HCT116 (cell line): ENCODE measurements at regions not wholly inside any gene's neighbourhood (a gene's known extent, or its start where the extent isn't known, plus 50 kb on each side); places are given as distances from the start of the nearest gene placed in this dataset.

Experiments
- ATAC-seq: fragments of 200-7000 bp; cut with Tn5 transposase; 2 replicates; pipeline ENCODE4 v1.9.1; 2020; ENCODE audit warnings: mild to moderate bottlenecking, moderate library complexity
- BruUV-seq: library from RNA; stranded (reverse); fragments of 400-500 nt; replicated peaks from 2 replicates; lab custom pipeline; 2021; lab: Mats Ljungman, UMichigan
- CTCF ChIA-PET: fragments of 300-600 bp; sonication (Branson Sonifier 250); formaldehyde crosslinking; loops from one replicate; lab custom pipeline; 2021; ENCODE audit warnings: antibody characterized with exemption; lab: Charles Lee
- POLR2A ChIA-PET: fragments of 300-600, 350-600 bp; sonication (Branson Sonifier 250); formaldehyde crosslinking; loops from one replicate; lab custom pipeline; 2021; ENCODE audit warnings: antibody characterized with exemption; lab: Charles Lee
- RAD21 ChIA-PET, 2 experiments: fragments of 300-600 bp; sonication (Branson Sonifier 250); formaldehyde crosslinking; loops; one replicate each; lab custom pipeline; 2023; ENCODE audit warnings: low total read pairs in 2 of 2; ENCODE audit not compliant: uncharacterized antibody in 2 of 2, unreplicated experiment in 2 of 2, low non-redundant PET in 1 of 2; lab: Charles Lee
- DNase-seq: peaks from one replicate; pipeline ENCODE4 v3.0.0-alpha.2; 2010; ENCODE audit warnings: low read depth, low spot score
- H2AFZ ChIP-seq: fragments of 200-600 bp; shearing (Covaris generic), sonication (generic); 2 replicates; pipeline ENCODE4 v1.6.1; 2017; ENCODE audit warnings: low read depth, mixed run types, mixed read lengths, antibody characterized with exemption, low read length; ENCODE audit not compliant: poor library complexity, severe bottlenecking
- H3K27ac ChIP-seq: 2 replicates; pipeline ENCODE4 v1.5.1; 2012; ENCODE audit warnings: low read depth, low read length
- H3K27me3 ChIP-seq: fragments of 200-600 bp; sonication (generic); 2 replicates; pipeline ENCODE4 v1.6.1; 2016; ENCODE audit warnings: mixed run types, low read length, mixed read lengths; ENCODE audit not compliant: insufficient read depth
- H3K36me3 ChIP-seq, 2 experiments: fragments of 200-500 bp in 1 of 2; fragments of 200-600 bp in 1 of 2; sonication (Bioruptor generic) in 1 of 2; sonication (generic) in 1 of 2; 2 replicates each; pipeline versions ENCODE4 v1.5.1 to v1.6.1; 2014 to 2016; ENCODE audit warnings: low read length in 2 of 2, inconsistent platforms in 1 of 2, mixed read lengths in 1 of 2, mixed run types in 1 of 2; ENCODE audit not compliant: insufficient read depth in 2 of 2, control insufficient read depth in 1 of 2
- H3K4me1 ChIP-seq, 2 experiments: fragments of 200-600 bp in 1 of 2; sonication (generic) in 1 of 2; 2 replicates each; pipeline versions ENCODE4 v1.5.1 to v1.6.1; 2012 to 2017; ENCODE audit warnings: low read length in 2 of 2, inconsistent platforms in 1 of 2, mild to moderate bottlenecking in 1 of 2, mixed read lengths in 1 of 2, mixed run types in 1 of 2, moderate library complexity in 1 of 2; ENCODE audit not compliant: insufficient read depth in 2 of 2, control insufficient read depth in 1 of 2
- H3K4me2 ChIP-seq: fragments of 200-600 bp; sonication (generic); 2 replicates; pipeline ENCODE4 v1.6.1; 2017; ENCODE audit warnings: mixed run types, low read length, mixed read lengths
- H3K4me3 ChIP-seq, 2 experiments: fragments of 200-600 bp in 1 of 2; sonication (generic) in 1 of 2; replicated peaks in 1 of 2; 2 replicates each; pipeline ENCODE4 v1.5.1; 2011 to 2016; ENCODE audit warnings: low read length in 2 of 2, control low read depth in 1 of 2, low read depth in 1 of 2, mild to moderate bottlenecking in 1 of 2, mixed read lengths in 1 of 2, mixed run types in 1 of 2
- H3K79me2 ChIP-seq: fragments of 200-600 bp; sonication (generic); 2 replicates; pipeline ENCODE4 v1.6.1; 2017; ENCODE audit warnings: mild to moderate bottlenecking, mixed run types, low read length, moderate library complexity, mixed read lengths; ENCODE audit not compliant: insufficient read depth
- H3K9ac ChIP-seq: fragments of 200-600 bp; sonication (generic); 2 replicates; pipeline ENCODE4 v1.6.1; 2016; ENCODE audit warnings: low read length, mixed read lengths
- H3K9me2 ChIP-seq: fragments of 200-600 bp; sonication (generic), shearing (Covaris generic); 2 replicates; pipeline ENCODE4 v1.6.1; 2017; ENCODE audit warnings: mixed run types, mild to moderate bottlenecking, moderate library complexity; ENCODE audit not compliant: insufficient read depth
- H3K9me3 ChIP-seq, 2 experiments: fragments of 200-500 bp in 1 of 2; fragments of 200-600 bp in 1 of 2; sonication (Bioruptor generic) in 1 of 2; sonication (generic) in 1 of 2; 2 replicates each; pipeline ENCODE4 v1.6.1; 2014 to 2017; ENCODE audit warnings: low read length in 2 of 2, mixed read lengths in 2 of 2, inconsistent platforms in 1 of 2, low read depth in 1 of 2, mild to moderate bottlenecking in 1 of 2, mixed run types in 1 of 2, moderate library complexity in 1 of 2; ENCODE audit not compliant: control insufficient read depth in 1 of 2, insufficient read depth in 1 of 2
- H4K20me1 ChIP-seq: fragments of 200-600 bp; sonication (generic), shearing (Covaris generic); 2 replicates; pipeline ENCODE4 v1.6.1; 2017; ENCODE audit warnings: mixed run types, mild to moderate bottlenecking, moderate library complexity; ENCODE audit not compliant: insufficient read depth
- CBX3 ChIP-seq: IDR thresholded peaks from 2 replicates; pipeline ENCODE4 v1.6.1; 2012; ENCODE audit warnings: low read depth
- EGR1 ChIP-seq: IDR thresholded peaks from 2 replicates; pipeline ENCODE4 v1.6.1; 2012; ENCODE audit warnings: low read depth
- ELF1 ChIP-seq: IDR thresholded peaks from 2 replicates; pipeline ENCODE4 v1.6.1; 2012; ENCODE audit warnings: low read depth, borderline replicate concordance
- EZH2 ChIP-seq: fragments of 200-600 bp; sonication (generic); IDR thresholded peaks from 2 replicates; pipeline ENCODE4 v1.6.1; 2017; ENCODE audit warnings: antibody characterized with exemption, mixed run types
- FOSL1 ChIP-seq: IDR thresholded peaks from 2 replicates; pipeline ENCODE4 v1.6.1; 2012; ENCODE audit warnings: low read depth
- JUND ChIP-seq: IDR thresholded peaks from 2 replicates; pipeline ENCODE4 v1.6.1; 2012
- POLR2AphosphoS5 ChIP-seq: IDR thresholded peaks from 2 replicates; pipeline ENCODE4 v1.6.1; 2011; ENCODE audit warnings: mild to moderate bottlenecking, low read depth, low read length, moderate library complexity
- RAD21 ChIP-seq: IDR thresholded peaks from 2 replicates; pipeline ENCODE4 v1.6.1; 2012; ENCODE audit warnings: low read depth, mild to moderate bottlenecking
- SP1 ChIP-seq: IDR thresholded peaks from 2 replicates; pipeline ENCODE4 v1.6.1; 2012; ENCODE audit warnings: low read depth
- TCF7L2 ChIP-seq: IDR thresholded peaks from 2 replicates; pipeline ENCODE4 v1.7.0; 2011; ENCODE audit warnings: borderline replicate concordance, inconsistent platforms; ENCODE audit not compliant: insufficient read depth, insufficient read length; ENCODE audit errors: extremely low read depth
- YY1 ChIP-seq: IDR thresholded peaks from 2 replicates; pipeline ENCODE4 v1.6.1; 2011; ENCODE audit warnings: low read length, low read depth, moderate library complexity, mild to moderate bottlenecking; ENCODE audit not compliant: insufficient replicate concordance; ENCODE audit errors: extremely low read depth
- ZFX ChIP-seq: fragments of 450-650 bp; IDR thresholded peaks from 2 replicates; pipeline ENCODE4 v1.6.1; 2017
- ZNF274 ChIP-seq: fragments of 200-500 bp; sonication (Bioruptor generic); IDR thresholded peaks from 2 replicates; pipeline ENCODE4 v1.6.1; 2014; ENCODE audit warnings: mild to moderate bottlenecking, low read depth, low read length, inconsistent platforms
- intact Hi-C: fragments of 100-400 bp; cut with micrococcal nuclease; formaldehyde crosslinking; loops from 2 replicates; pipeline ENCODE4 v1.10.0; 2022
- TF ChIP-seq, protein P1 (sequence below): IDR thresholded peaks from 2 replicates; pipeline ENCODE4 v1.6.1; 2012; ENCODE audit warnings: low read depth
- TF ChIP-seq, protein P2 (sequence below): IDR thresholded peaks from 2 replicates; pipeline ENCODE4 v1.6.1; 2012

GRCh38 chr17:71438631-71439146, 682.1 kb upstream of the SOX9 start (continued):
- TF ChIP-seq EZH2 (no peak), TCF7L2 (peak; percentile 90), RAD21 (peak; percentile 61)

DNA sequence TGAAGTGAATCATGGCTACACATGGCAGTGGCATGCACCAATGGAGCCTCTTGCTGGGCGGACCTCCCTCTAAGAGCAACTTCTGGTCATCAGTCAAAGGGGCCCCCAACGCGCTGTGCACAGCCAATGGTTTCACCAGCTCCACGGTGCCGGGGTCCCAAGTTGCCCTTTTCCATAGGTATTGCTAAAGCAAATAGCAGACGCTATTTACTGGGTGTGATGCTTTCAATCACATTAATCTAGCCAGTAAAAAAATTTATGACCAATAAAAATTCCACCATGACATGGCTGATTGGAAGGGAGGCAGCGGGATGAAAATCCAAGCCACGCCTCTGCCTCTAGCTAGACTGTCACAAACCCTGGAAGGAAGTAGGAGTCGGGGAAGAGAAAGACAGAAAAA, 680.3 kb upstream of the SOX9 start:
- Histone ChIP-seq H3K36me3 (no peaks in the 10 kb centered on the region), H3K27me3 (no peaks in the 10 kb centered on the region), H3K9me2 (no peaks in the 10 kb centered on the region), H3K27ac (no peak overlapping the region), H3K79me2 (no peaks in the 10 kb centered on the region)
- no peak for TF ChIP-seq CBX3
- TF ChIP-seq, all 23 proteins: peak for 0
- Histone ChIP-seq H3K4me1 (peaks cover 19 to 38% of the 10 kb centered on the region in 2 experiments), H3K4me2 (peak overlapping the region; percentile 61), H4K20me1 (no peaks in the 10 kb centered on the region), H3K9ac (no peak overlapping the region), H3K9me3 (no peaks in the 10 kb centered on the region), H2AFZ (peak overlapping the region; percentile 96), H3K4me3 (no peak overlapping the region)
- DNase-seq = no peak
- POLR2A ChIA-PET = interaction anchor here (1.7 kb wide), 1 partner anchor 28 kb away, joined by 8 read pairs; no protein-coding TSS in a partner anchor
- CTCF ChIA-PET = interaction anchor here (0.6 to 2.5 kb wide), 3 partner anchors 20 to 36 kb away, joined by 5 to 16 read pairs (median 6); no protein-coding TSS in a partner anchor
- RAD21 ChIA-PET = interaction anchor here in 1 of 2 experiments (1.1 kb wide), 1 partner anchor 27 kb away, joined by 4 read pairs; no protein-coding TSS in a partner anchor
- no TSS peak for BruUV-seq
- ATAC-seq = peak; percentile 21
- intact Hi-C loops = no loop called here

DNA sequence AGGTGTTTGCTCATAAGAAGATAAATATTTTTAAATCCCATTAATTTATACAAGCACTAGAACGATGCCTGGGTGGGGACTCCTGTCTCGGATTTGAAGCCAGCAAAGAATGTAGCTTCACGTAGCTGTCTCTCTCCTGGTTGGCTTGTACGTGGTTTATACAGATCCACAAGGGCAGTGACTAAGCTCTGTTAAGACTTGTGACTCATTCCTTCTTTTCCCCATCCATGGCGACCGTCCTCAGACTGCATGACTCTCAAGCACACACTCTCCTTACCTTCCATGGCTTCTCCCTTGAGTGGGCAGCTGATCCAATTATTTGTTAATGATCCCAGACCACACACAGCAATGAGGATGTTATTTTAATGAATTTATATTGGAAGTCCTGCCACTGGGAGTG, 679.7 kb upstream of the SOX9 start:
- ATAC-seq = peak; percentile 76
- DNase-seq = peak; percentile 79
- Histone ChIP-seq H4K20me1 (no peaks in the 10 kb centered on the region), H3K4me3 (peak overlapping the region in 1 of 2 experiments; percentile 7; a peak in 1 of 4 replicates), H3K36me3 (no peaks in the 10 kb centered on the region), H3K4me1 (peaks cover 19 to 38% of the 10 kb centered on the region in 2 experiments), H3K9me2 (no peaks in the 10 kb centered on the region), H3K9ac (no peak overlapping the region), H3K9me3 (no peaks in the 10 kb centered on the region), H3K79me2 (no peaks in the 10 kb centered on the region), H2AFZ (peak overlapping the region; percentile 96), H3K4me2 (peak overlapping the region; percentile 61), H3K27me3 (no peaks in the 10 kb centered on the region), H3K27ac (no peak overlapping the region)
- intact Hi-C loops = no loop called here
- ChIA-PET CTCF (interaction anchor here (0.6 to 2.5 kb wide), 3 partner anchors 19 to 36 kb away, joined by 5 to 16 read pairs (median 6); no protein-coding TSS in a partner anchor), RAD21 (interaction anchor here in 1 of 2 experiments (1.1 kb wide), 1 partner anchor 28 kb away, joined by 4 read pairs; no protein-coding TSS in a partner anchor), POLR2A (interaction anchor here (1.7 kb wide), 1 partner anchor 28 kb away, joined by 8 read pairs; no protein-coding TSS in a partner anchor)
- no TSS peak for BruUV-seq
- peak; percentile 40; the same call in 1 of the 2 replicates for TF ChIP-seq POLR2AphosphoS5
- TF ChIP-seq, protein P1, sequence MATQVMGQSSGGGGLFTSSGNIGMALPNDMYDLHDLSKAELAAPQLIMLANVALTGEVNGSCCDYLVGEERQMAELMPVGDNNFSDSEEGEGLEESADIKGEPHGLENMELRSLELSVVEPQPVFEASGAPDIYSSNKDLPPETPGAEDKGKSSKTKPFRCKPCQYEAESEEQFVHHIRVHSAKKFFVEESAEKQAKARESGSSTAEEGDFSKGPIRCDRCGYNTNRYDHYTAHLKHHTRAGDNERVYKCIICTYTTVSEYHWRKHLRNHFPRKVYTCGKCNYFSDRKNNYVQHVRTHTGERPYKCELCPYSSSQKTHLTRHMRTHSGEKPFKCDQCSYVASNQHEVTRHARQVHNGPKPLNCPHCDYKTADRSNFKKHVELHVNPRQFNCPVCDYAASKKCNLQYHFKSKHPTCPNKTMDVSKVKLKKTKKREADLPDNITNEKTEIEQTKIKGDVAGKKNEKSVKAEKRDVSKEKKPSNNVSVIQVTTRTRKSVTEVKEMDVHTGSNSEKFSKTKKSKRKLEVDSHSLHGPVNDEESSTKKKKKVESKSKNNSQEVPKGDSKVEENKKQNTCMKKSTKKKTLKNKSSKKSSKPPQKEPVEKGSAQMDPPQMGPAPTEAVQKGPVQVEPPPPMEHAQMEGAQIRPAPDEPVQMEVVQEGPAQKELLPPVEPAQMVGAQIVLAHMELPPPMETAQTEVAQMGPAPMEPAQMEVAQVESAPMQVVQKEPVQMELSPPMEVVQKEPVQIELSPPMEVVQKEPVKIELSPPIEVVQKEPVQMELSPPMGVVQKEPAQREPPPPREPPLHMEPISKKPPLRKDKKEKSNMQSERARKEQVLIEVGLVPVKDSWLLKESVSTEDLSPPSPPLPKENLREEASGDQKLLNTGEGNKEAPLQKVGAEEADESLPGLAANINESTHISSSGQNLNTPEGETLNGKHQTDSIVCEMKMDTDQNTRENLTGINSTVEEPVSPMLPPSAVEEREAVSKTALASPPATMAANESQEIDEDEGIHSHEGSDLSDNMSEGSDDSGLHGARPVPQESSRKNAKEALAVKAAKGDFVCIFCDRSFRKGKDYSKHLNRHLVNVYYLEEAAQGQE = no peak
- no peak for TF ChIP-seq RAD21
- TF ChIP-seq SP1 = peak; percentile 42
- TF ChIP-seq ELF1 = no peak
- peak; percentile 54 for TF ChIP-seq YY1
- TF ChIP-seq ZNF274 = no peak
- peak; percentile 83 for TF ChIP-seq JUND
- no peak for TF ChIP-seq ZFX
- peak; percentile 87 for TF ChIP-seq FOSL1
- TF ChIP-seq CBX3 = peak; percentile 88; the same call in 1 of the 2 replicates
- no peak for TF ChIP-seq EGR1
- TF ChIP-seq, protein P2, sequence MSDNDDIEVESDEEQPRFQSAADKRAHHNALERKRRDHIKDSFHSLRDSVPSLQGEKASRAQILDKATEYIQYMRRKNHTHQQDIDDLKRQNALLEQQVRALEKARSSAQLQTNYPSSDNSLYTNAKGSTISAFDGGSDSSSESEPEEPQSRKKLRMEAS = 0 out of 2 replicates have a peak, but pooled peaks have one; percentile 57
